Choroid plexus epithelial cell (primary cell): ENCODE measurements at regions not wholly inside any gene's neighbourhood (a gene's known extent, or its start where the extent isn't known, plus 50 kb on each side); places are given as distances from the start of the nearest gene placed in this dataset.

Source experiments
- DNase-seq: peaks from one replicate; pipeline ENCODE4 v3.0.0-alpha.2; 2010; ENCODE audit warnings: low read depth
- H3K4me3 ChIP-seq: 2 replicates; pipeline ENCODE4 v1.5.1; 2011; ENCODE audit warnings: low read depth, mild to moderate bottlenecking, control low read depth, low read length, moderate library complexity
- TF ChIP-seq, protein P1 (sequence below): conservative IDR thresholded peaks from 2 replicates; pipeline ENCODE4 v1.5.1; 2011; ENCODE audit warnings: low read depth, mild to moderate bottlenecking, control low read depth, inconsistent platforms, low read length, moderate library complexity

DNA sequence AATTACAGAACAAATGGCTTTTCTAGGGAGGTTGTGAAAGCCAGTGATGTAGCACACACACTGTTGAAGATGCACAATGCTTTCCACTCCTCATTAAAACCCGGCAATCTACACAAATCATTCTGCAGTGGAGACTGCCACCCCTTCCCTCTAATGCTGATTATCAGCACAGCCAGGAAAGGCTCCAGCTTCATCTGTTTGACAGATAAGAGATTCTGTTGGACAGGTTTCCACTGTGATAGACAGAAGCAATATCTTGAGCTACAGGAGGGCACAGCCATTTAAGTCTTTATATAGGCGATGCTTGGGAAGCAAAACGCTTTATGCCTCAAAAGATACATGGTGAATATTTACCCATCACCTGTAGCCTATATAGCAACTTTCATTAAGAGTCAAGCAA is 555.6 kb downstream of the GLRX3 start:
- no peak for DNase-seq
- TF ChIP-seq, protein P1, sequence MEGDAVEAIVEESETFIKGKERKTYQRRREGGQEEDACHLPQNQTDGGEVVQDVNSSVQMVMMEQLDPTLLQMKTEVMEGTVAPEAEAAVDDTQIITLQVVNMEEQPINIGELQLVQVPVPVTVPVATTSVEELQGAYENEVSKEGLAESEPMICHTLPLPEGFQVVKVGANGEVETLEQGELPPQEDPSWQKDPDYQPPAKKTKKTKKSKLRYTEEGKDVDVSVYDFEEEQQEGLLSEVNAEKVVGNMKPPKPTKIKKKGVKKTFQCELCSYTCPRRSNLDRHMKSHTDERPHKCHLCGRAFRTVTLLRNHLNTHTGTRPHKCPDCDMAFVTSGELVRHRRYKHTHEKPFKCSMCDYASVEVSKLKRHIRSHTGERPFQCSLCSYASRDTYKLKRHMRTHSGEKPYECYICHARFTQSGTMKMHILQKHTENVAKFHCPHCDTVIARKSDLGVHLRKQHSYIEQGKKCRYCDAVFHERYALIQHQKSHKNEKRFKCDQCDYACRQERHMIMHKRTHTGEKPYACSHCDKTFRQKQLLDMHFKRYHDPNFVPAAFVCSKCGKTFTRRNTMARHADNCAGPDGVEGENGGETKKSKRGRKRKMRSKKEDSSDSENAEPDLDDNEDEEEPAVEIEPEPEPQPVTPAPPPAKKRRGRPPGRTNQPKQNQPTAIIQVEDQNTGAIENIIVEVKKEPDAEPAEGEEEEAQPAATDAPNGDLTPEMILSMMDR: no peak
- H3K4me3 ChIP-seq: no peak overlapping the region

DNA sequence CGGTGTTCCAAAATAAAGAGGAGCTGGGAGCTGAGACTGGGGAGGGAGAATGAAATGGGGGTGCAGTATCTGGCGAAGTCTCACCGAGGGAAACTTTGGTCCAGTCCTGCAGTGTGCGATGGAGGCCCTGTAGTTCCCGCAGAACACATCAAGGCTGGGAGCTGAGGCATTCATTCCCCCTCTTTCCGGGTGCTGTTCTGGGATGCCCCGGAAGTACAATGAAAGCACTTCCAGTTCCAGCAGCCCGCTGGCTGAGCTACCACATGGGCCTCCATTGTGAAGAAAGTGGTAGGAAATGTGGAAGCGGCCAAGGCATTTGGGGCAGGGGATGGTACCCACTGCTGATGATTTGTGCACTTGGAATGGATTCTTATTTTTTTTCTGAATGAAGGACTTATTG is 560.7 kb downstream of the GLRX3 start:
- TF ChIP-seq, protein P1: no peak
- no peak for DNase-seq
- H3K4me3 ChIP-seq: no peak overlapping the region

DNA sequence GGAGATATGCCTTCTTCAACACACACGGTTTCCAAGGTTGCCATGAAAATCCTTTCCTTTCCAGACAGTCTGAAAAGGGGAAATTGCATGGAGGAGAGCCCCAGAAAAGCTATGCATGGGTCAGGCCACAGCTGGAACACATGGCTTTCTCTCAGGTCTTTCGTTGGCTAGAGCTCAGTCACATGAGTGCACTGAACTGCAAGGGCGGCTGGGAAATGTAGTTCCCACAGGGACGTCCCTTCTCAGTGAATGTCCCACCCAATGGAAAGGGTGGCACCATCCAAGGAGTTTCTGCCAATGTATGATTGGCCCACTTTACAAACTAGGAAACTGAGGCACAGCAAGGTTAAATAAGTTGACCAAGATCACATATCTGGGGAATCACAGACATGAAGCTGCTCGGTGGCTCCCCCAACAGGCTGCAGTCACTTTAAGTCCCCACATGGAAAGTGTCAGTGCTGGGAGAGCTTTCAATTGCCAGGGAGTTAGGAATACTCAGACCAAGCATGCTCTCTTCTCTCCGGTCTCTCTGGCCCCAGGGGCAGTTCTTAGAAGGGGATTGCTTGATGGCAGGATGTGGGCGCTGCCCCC is 571.3 kb downstream of the GLRX3 start:
- TF ChIP-seq, protein P1: no peak
- DNase-seq: no peak
- no peak overlapping the region for H3K4me3 ChIP-seq

DNA sequence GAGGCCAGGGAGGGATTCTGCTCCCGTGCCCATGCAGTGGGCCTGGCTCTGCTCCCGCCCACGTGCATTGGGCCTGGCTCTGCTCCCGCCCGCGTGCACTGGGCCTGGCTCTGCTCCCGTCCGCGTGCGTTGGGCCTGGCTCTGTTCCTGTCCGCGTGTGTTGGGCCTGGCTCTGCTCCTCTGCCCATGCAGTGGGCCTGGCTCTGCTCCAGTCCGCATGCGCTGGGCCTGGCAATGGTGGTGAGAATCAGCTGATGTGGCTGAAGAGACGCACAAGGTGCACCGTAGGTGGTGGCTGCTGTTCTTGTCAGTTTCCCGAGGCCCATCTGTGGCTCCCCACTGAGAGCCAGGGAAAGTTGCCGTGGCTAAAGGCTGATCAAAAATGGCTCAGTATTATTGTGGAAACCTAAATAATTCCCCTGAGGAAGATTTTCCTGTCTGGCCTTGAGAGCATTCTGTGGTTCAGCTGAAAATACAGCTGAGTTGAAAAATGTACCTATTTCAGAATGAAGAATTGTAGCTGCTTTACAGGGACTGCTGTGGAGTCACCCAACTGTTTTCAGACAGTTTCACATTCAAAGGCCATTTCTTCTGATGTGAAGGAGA is 572.4 kb downstream of the GLRX3 start:
- TF ChIP-seq, protein P1: no peak
- no peak for DNase-seq
- H3K4me3 ChIP-seq: no peak overlapping the region

DNA sequence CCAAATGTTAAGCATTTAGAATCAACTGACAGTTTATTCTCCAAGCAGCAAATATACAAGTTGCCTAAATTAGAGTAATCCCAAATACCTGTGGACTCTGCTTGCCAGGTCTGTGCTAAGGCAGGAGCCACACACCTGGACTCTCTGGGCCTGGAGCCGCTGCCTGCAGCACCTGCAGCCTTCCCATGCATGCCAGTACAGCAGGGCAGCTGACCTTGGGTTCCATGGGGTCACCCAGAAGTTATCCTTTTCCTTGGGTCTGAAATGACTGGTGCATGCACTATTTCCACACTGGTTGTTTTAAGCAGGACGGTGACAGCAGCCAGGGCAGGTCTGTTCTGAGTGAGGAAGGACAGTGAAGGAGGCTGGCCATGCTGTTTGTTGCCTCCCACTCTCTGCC is 573.2 kb downstream of the GLRX3 start:
- TF ChIP-seq, protein P1: no peak
- no peak for DNase-seq
- no peak overlapping the region for H3K4me3 ChIP-seq

DNA sequence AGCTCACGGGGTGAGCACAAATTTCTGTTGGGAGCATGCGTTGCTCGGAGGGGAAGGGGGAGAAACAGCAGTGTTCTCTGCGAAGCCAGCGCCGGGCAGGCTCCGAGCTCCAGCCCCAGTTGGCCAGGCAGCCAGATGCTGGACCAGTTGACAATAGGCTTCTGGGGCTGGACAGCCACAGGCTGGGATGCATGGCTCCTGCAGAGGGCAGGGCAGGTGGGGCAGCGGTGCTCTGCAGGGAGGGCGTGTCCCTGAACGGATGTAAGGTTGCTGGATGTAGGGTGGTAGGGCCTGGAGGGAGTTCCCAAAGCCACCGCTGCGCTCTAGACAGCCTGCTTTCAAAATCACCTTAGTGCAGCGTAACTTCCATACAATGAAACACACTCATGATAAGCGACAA is 574.9 kb downstream of the GLRX3 start:
- TF ChIP-seq, protein P1: no peak
- no peak for DNase-seq
- H3K4me3 ChIP-seq: no peak overlapping the region

DNA sequence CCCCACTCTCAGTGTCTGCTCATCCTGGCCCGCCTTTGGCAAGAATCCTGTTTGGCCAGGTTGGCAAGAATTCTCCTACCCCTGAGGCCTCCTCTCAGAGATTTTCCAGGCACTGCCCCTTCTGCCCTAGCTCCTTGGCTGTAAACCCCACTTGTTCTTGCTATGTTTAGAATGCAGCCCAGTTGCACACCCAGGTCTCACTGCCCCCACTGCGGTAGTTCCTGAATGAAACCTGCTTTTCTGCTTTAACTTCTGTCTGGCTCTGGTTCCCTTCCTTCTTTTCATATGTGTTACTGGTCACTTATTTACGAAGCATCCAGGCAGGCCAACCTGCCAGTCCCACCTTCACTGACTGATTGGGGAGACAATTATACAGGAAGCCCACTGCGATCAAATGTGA is 576.9 kb downstream of the GLRX3 start:
- no peak overlapping the region for H3K4me3 ChIP-seq
- TF ChIP-seq, protein P1: no peak

More for the DNA sequence above, 576.9 kb downstream of the GLRX3 start:
- DNase-seq: no peak
